ENCODE measurements at regions not wholly inside any gene's neighbourhood (a gene's known extent, or its start where the extent isn't known, plus 50 kb on each side); places are given as distances from the start of the nearest gene placed in this dataset.
A peak's percentile ranks its signal among the peaks of the same experiment; 100 is the strongest.
"Not testable (repeated sequence)": the region's sequence is repeated elsewhere in the genome, so short reads cannot be mapped to it uniquely, and the experiment has no call there.

GRCh38 chr2:224174990-224175389, 135.9 kb upstream of the SERPINE2 start:
- no peak for DNase-seq (ENCODE audit: low read depth)

- no peak for DNase-seq (ENCODE audit: low read depth)
These were observed 135.4 kb upstream of the SERPINE2 start for GRCh38 chr2:224174521-224174920.

- DNase-seq (ENCODE audit: low read depth), result no peak
These were observed 134.8 kb upstream of the SERPINE2 start for GRCh38 chr2:224173933-224174332.

- no peak for DNase-seq (ENCODE audit: low read depth)
These were observed 134.1 kb upstream of the SERPINE2 start for GRCh38 chr2:224173210-224173609.

GRCh38 chr2:224171226-224171625, 132.1 kb upstream of the SERPINE2 start:
- no peak for DNase-seq (ENCODE audit: low read depth)

- DNase-seq (ENCODE audit: low read depth), result no peak
These were observed 130.8 kb upstream of the SERPINE2 start for GRCh38 chr2:224169847-224170246.

GRCh38 chr2:224167781-224168180, 128.7 kb upstream of the SERPINE2 start:
- not testable (repeated sequence) for DNase-seq (ENCODE audit: low read depth)

GRCh38 chr2:224166654-224167053, 127.6 kb upstream of the SERPINE2 start:
- no peak for DNase-seq (ENCODE audit: low read depth)

- DNase-seq (ENCODE audit: low read depth), result peak; percentile 53
These were observed 126.8 kb upstream of the SERPINE2 start for GRCh38 chr2:224165901-224166319.

GRCh38 chr2:224163566-224164307, 124.7 kb upstream of the SERPINE2 start:
- peak; percentile 91 for DNase-seq (ENCODE audit: low read depth)

- DNase-seq (ENCODE audit: low read depth), result peak; percentile 69
These were observed 123.0 kb upstream of the SERPINE2 start for GRCh38 chr2:224162122-224162521.

- no peak for DNase-seq (ENCODE audit: low read depth)
These were observed 122.6 kb upstream of the SERPINE2 start for GRCh38 chr2:224161712-224162111.

- peak; percentile 77 for DNase-seq (ENCODE audit: low read depth)
These were observed 121.8 kb upstream of the SERPINE2 start for GRCh38 chr2:224160917-224161316.

- no peak for DNase-seq (ENCODE audit: low read depth)
These were observed 120.4 kb upstream of the SERPINE2 start for GRCh38 chr2:224159345-224159928.

GRCh38 chr2:224158831-224159230, 119.7 kb upstream of the SERPINE2 start:
- DNase-seq (ENCODE audit: low read depth), result no peak

- DNase-seq (ENCODE audit: low read depth), result no peak
These were observed 119.0 kb upstream of the SERPINE2 start for GRCh38 chr2:224158061-224158460.

- no peak for DNase-seq (ENCODE audit: low read depth)
These were observed 118.6 kb upstream of the SERPINE2 start for GRCh38 chr2:224157655-224158054.

GRCh38 chr2:224156436-224156835, 117.3 kb upstream of the SERPINE2 start:
- DNase-seq (ENCODE audit: low read depth), result no peak

- DNase-seq (ENCODE audit: low read depth), result peak; percentile 43
These were observed 116.8 kb upstream of the SERPINE2 start for GRCh38 chr2:224155896-224156295.

GRCh38 chr2:224155371-224155770, 116.3 kb upstream of the SERPINE2 start:
- no peak for DNase-seq (ENCODE audit: low read depth)

- DNase-seq (ENCODE audit: low read depth), result peak; percentile 26
These were observed 112.7 kb upstream of the SERPINE2 start for GRCh38 chr2:224151680-224152310.

- peak; percentile 68 for DNase-seq (ENCODE audit: low read depth)
These were observed 112.1 kb upstream of the SERPINE2 start for GRCh38 chr2:224151161-224151560.

- not testable (repeated sequence) for DNase-seq (ENCODE audit: low read depth)
These were observed 109.0 kb upstream of the SERPINE2 start for GRCh38 chr2:224148058-224148457.

Data from M059J (cell line).